PC-9 (cell line): ENCODE measurements at regions not wholly inside any gene's neighbourhood (a gene's known extent, or its start where the extent isn't known, plus 50 kb on each side); places are given as distances from the start of the nearest gene placed in this dataset.

Experiments
- BruUV-seq: library from RNA; stranded (reverse); fragments of 400-500 nt; replicated peaks from 2 replicates; lab custom pipeline; 2021; lab: Mats Ljungman, UMichigan
- CTCF ChIA-PET: fragments of 300-600 bp; sonication (Branson Sonifier 250); formaldehyde crosslinking; loops from one replicate; lab custom pipeline; 2022; ENCODE audit warnings: antibody characterized with exemption; lab: Charles Lee
- POLR2A ChIA-PET: fragments of 300-600 bp; sonication (Branson Sonifier 250); formaldehyde crosslinking; loops from one replicate; lab custom pipeline; 2022; ENCODE audit warnings: antibody characterized with exemption; ENCODE audit not compliant: unreplicated experiment; lab: Charles Lee
- DNase-seq, 2 experiments: peaks; one replicate each; pipeline versions ENCODE4 v3.0.0 to v3.0.0-alpha.2; 2015 to 2022; ENCODE audit warnings: mixed read lengths in 1 of 2
- H2AFZ ChIP-seq: fragments of 200-600 bp; sonication (generic); 2 replicates; pipeline ENCODE4 v1.8.1; 2017; ENCODE audit warnings: antibody characterized with exemption
- H3F3A ChIP-seq: fragments of 200-600 bp; sonication (generic); 2 replicates; pipeline ENCODE4 v1.8.1; 2017; ENCODE audit warnings: antibody characterized with exemption, mild to moderate bottlenecking, low read depth; ENCODE audit not compliant: insufficient read depth
- H3K27ac ChIP-seq: fragments of 200-600 bp; sonication (generic); 2 replicates; pipeline ENCODE4 v1.6.1; 2016; ENCODE audit warnings: mixed run types
- H3K27me3 ChIP-seq: fragments of 200-600 bp; sonication (generic); 2 replicates; pipeline ENCODE4 v1.6.1; 2016; ENCODE audit warnings: low read depth, mixed run types; ENCODE audit not compliant: insufficient read depth
- H3K36me3 ChIP-seq: fragments of 200-600 bp; sonication (generic); 2 replicates; pipeline ENCODE4 v1.6.1; 2016; ENCODE audit warnings: low read depth, mixed run types
- H3K4me1 ChIP-seq: fragments of 200-600 bp; sonication (generic); replicated peaks from 2 replicates; pipeline ENCODE4 v1.6.1; 2016; ENCODE audit warnings: mixed run types; ENCODE audit not compliant: insufficient read depth
- H3K4me2 ChIP-seq: fragments of 200-600 bp; sonication (generic); 2 replicates; pipeline ENCODE4 v1.6.1; 2017; ENCODE audit warnings: mixed run types
- H3K4me3 ChIP-seq: fragments of 200-600 bp; sonication (generic); 2 replicates; pipeline ENCODE4 v1.6.1; 2016; ENCODE audit warnings: mixed run types
- H3K79me2 ChIP-seq: fragments of 200-600 bp; sonication (generic); 2 replicates; pipeline ENCODE4 v1.6.1; 2017; ENCODE audit warnings: low read depth, mixed run types
- H3K9me2 ChIP-seq: fragments of 200-600 bp; sonication (generic); 2 replicates; pipeline ENCODE4 v1.8.1; 2017; ENCODE audit warnings: mild to moderate bottlenecking; ENCODE audit not compliant: insufficient read depth
- H3K9me3 ChIP-seq: fragments of 200-600 bp; sonication (generic); 2 replicates; pipeline ENCODE4 v1.8.1; 2016; ENCODE audit warnings: low read depth; ENCODE audit not compliant: insufficient read depth
- H4K20me1 ChIP-seq: fragments of 200-600 bp; sonication (generic); 2 replicates; pipeline ENCODE4 v1.8.1; 2017; ENCODE audit not compliant: insufficient read depth
- EZH2 ChIP-seq: fragments of 200-600 bp; sonication (generic); IDR thresholded peaks from 2 replicates; pipeline ENCODE4 v1.8.0; 2017; ENCODE audit warnings: antibody characterized with exemption, low read depth
- intact Hi-C: fragments of 100-400 bp; cut with micrococcal nuclease; formaldehyde crosslinking; loops from one replicate; pipeline ENCODE4 v1.10.0; 2022; ENCODE audit not compliant: unreplicated experiment
- TF ChIP-seq, protein P1 (sequence below): fragments of 200-600 bp; sonication (generic); conservative IDR thresholded peaks from 2 replicates; pipeline ENCODE4 v1.6.1; 2017; ENCODE audit warnings: mixed run types, antibody characterized with exemption, mild to moderate bottlenecking, moderate library complexity

DNA sequence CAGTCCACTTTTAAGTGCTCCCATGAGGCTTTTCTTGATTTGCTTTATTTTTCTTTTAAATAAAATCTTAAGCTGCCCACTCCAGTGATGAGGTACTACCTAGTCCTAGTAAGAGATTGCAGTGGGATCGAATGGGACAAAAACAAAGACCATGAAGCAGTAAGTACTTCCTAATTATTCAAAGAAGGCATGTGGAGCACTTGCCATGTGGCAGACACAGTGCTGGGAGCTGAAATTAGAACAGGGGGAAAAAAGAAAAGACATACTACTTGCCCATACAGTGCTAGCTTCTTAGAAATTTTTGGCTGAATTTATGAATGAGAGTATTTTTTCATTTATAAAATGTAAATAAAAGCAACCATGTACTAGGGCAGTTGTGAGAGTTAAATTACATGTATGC is 239.9 kb upstream of the TNC start:
- no TSS peak for BruUV-seq
- no peaks in the 10 kb centered on the region for H3F3A ChIP-seq

DNA sequence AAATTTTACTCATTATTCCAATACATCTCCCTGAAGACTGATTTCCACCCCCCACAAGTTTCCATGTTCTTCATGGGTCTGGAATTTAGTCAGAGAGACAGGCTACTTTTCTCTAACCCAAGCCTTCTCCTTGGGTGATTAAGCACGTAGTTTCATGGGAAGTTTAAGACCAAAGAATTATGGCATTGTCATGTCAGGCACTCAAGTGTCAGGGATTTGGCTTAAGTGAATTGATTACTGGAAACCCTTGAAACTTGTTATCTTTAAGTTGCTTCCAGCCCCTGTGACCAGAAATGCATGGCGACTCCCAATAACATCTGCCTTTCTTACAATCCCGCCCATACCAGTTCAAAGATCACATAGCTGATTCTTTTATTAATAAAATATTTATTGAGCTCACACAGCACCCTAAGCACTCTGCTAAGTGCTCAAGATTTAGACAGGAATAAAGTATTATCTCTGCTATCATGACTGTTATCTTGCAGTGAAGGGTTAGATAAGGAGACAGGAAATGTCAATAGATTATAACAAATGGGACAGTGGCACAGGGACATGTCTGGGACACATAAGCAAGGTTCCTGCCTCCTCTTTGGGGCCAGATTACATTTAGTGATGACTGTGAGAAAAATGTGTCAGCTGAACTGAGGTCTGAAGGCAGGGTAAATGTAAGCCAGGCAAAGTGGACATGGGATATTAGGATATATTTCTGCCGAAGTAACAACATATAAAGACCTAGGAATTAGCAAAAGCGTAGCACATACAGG is 241.2 kb upstream of the TNC start:
- H3K27ac ChIP-seq, result no peak overlapping the region
- no peak overlapping the region for H2AFZ ChIP-seq
- no peaks in the 10 kb centered on the region for H3K4me1 ChIP-seq
- TF ChIP-seq, protein P1, sequence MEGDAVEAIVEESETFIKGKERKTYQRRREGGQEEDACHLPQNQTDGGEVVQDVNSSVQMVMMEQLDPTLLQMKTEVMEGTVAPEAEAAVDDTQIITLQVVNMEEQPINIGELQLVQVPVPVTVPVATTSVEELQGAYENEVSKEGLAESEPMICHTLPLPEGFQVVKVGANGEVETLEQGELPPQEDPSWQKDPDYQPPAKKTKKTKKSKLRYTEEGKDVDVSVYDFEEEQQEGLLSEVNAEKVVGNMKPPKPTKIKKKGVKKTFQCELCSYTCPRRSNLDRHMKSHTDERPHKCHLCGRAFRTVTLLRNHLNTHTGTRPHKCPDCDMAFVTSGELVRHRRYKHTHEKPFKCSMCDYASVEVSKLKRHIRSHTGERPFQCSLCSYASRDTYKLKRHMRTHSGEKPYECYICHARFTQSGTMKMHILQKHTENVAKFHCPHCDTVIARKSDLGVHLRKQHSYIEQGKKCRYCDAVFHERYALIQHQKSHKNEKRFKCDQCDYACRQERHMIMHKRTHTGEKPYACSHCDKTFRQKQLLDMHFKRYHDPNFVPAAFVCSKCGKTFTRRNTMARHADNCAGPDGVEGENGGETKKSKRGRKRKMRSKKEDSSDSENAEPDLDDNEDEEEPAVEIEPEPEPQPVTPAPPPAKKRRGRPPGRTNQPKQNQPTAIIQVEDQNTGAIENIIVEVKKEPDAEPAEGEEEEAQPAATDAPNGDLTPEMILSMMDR, result no peak
- TF ChIP-seq EZH2, result no peak
- H3K4me2 ChIP-seq, result no peak overlapping the region
- ChIA-PET POLR2A (no interaction called here), CTCF (no interaction called here)
- no peaks in the 10 kb centered on the region for H3K9me3 ChIP-seq
- no peaks in the 10 kb centered on the region for H3K9me2 ChIP-seq
- no TSS peak for BruUV-seq
- DNase-seq, result no peak
- H3K36me3 ChIP-seq, result no peaks in the 10 kb centered on the region
- no peaks in the 10 kb centered on the region for H4K20me1 ChIP-seq
- no peak overlapping the region for H3K4me3 ChIP-seq
- no peaks in the 10 kb centered on the region for H3F3A ChIP-seq
- H3K79me2 ChIP-seq, result no peaks in the 10 kb centered on the region
- intact Hi-C loops, result no loop called here
- H3K27me3 ChIP-seq, result no peaks in the 10 kb centered on the region

More for the DNA sequence above, 239.9 kb upstream of the TNC start:
- Histone ChIP-seq H3K9me3 (no peaks in the 10 kb centered on the region), H3K4me1 (no peaks in the 10 kb centered on the region), H3K9me2 (no peaks in the 10 kb centered on the region), H3K27me3 (no peaks in the 10 kb centered on the region), H3K36me3 (no peaks in the 10 kb centered on the region), H4K20me1 (no peaks in the 10 kb centered on the region), H3K4me2 (no peak overlapping the region), H2AFZ (no peak overlapping the region), H3K27ac (no peak overlapping the region), H3K4me3 (no peak overlapping the region), H3K79me2 (no peaks in the 10 kb centered on the region)
- CTCF ChIA-PET, result no interaction called here
- intact Hi-C loops, result no loop called here
- POLR2A ChIA-PET, result no interaction called here
- TF ChIP-seq, protein P1, result no peak
- TF ChIP-seq EZH2, result no peak
- no peak for DNase-seq

DNA sequence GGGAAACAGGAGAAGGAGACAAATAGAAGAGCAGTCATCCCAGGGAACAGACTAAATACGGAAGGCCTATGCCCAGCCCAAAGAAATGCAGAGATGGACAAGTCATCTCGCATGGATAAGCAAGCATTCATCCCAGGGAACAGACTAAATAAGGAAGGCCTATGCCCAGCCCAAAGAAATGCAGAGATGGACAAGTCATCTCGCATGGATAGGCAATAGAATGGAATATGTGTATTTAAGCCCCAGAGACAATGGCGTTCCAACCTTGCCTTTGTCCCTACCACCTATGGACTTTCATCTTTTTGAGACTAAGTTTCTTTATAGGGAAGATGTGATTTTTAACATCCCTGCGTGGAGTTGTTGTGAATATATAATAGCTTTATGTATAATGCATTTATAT is 242.2 kb upstream of the TNC start:
- Histone ChIP-seq H3K79me2 (no peaks in the 10 kb centered on the region), H2AFZ (no peak overlapping the region), H3K4me1 (no peaks in the 10 kb centered on the region), H4K20me1 (no peaks in the 10 kb centered on the region), H3K9me2 (no peaks in the 10 kb centered on the region), H3F3A (no peaks in the 10 kb centered on the region), H3K4me2 (no peak overlapping the region), H3K27ac (no peak overlapping the region), H3K9me3 (no peaks in the 10 kb centered on the region), H3K27me3 (no peaks in the 10 kb centered on the region), H3K36me3 (no peaks in the 10 kb centered on the region), H3K4me3 (no peak overlapping the region)
- CTCF ChIA-PET, result no interaction called here
- TF ChIP-seq, protein P1, result no peak
- TF ChIP-seq EZH2, result no peak
- no TSS peak for BruUV-seq
- intact Hi-C loops, result no loop called here
- no peak for DNase-seq
- POLR2A ChIA-PET, result no interaction called here
